ENCODE measurements at regions not wholly inside any gene's neighbourhood (a gene's known extent, or its start where the extent isn't known, plus 50 kb on each side); places are given as distances from the start of the nearest gene placed in this dataset.

DNA sequence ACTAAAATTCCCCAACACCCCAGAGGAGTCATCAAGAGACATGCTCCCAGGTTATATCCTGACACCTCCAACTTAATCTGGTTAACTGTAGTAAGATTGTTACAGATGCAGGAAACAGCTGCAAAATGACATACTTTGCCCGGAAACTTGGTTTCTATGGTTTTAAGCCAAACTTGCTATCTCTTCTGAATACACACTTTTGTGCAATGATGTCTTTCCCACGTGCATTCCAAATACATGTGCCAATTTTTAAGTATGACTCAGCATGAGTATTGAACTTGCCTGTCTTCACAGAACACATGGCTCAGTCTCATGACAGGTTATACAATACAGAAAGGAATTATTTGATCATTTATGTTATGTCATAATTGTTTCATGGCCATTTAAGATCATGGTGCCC, 207.0 kb upstream of the DCBLD2 start:
- no peaks in the 10 kb centered on the region for H3K27me3 ChIP-seq (ENCODE audit: control insufficient read depth, insufficient read depth, low read length)
- ATAC-seq = no peak
- no peak overlapping the region for H3K4me3 ChIP-seq (ENCODE audit: low read length)
- no peak overlapping the region for H3K27ac ChIP-seq (ENCODE audit: low read length)
- Mint-ChIP-seq H3K4me1 (no peaks in the 10 kb centered on the region), H3K4me3 (no peak overlapping the region), H3K27me3 (ENCODE audit: low read depth in 2 of 2) (no peaks in the 10 kb centered on the region), H3K27ac (no peak overlapping the region), H3K9me3 (peaks cover 6 to 11% of the 10 kb centered on the region in 2 donors), H3K36me3 (no peaks in the 10 kb centered on the region)
- WGBS (ENCODE audit: insufficient coverage) = 56% methylated on average over 2 of the region's 2 CpGs
- TF ChIP-seq, protein P1, sequence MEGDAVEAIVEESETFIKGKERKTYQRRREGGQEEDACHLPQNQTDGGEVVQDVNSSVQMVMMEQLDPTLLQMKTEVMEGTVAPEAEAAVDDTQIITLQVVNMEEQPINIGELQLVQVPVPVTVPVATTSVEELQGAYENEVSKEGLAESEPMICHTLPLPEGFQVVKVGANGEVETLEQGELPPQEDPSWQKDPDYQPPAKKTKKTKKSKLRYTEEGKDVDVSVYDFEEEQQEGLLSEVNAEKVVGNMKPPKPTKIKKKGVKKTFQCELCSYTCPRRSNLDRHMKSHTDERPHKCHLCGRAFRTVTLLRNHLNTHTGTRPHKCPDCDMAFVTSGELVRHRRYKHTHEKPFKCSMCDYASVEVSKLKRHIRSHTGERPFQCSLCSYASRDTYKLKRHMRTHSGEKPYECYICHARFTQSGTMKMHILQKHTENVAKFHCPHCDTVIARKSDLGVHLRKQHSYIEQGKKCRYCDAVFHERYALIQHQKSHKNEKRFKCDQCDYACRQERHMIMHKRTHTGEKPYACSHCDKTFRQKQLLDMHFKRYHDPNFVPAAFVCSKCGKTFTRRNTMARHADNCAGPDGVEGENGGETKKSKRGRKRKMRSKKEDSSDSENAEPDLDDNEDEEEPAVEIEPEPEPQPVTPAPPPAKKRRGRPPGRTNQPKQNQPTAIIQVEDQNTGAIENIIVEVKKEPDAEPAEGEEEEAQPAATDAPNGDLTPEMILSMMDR (IDR thresholded peaks at IDR 0.05) = no peak
- no peaks in the 10 kb centered on the region for H3K4me1 ChIP-seq (ENCODE audit: control insufficient read depth, insufficient read depth, low read length)
- no peak for DNase-seq
- intact Hi-C loops (cut with micrococcal nuclease) = no loop called here
- H3K9me3 ChIP-seq (ENCODE audit: control insufficient read depth, insufficient read depth, low read length) = no peaks in the 10 kb centered on the region
- H3K36me3 ChIP-seq (ENCODE audit: control insufficient read depth, insufficient read depth, low read length) = no peaks in the 10 kb centered on the region

DNA sequence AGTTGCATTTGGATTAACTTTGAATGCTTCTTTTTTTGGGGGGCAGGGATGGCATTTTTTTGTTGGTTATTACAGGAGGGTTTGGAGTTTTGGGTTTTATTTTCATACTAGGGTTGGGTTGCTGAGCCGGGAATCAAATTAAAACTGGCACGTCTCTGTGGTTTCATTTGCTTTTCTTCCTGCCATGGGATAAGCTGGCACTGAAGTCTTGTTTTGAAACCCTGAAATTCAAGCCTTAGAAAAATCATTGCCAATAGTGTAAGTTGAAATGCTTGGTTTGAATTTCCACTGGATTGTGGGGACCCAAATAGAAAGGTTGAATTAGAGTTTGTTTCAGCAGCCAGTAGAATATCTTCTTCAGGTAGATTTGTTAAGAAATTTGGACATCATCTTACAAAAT, 193.1 kb upstream of the DCBLD2 start:
- no peak overlapping the region for H3K27ac Mint-ChIP-seq
- intact Hi-C loops (cut with micrococcal nuclease) = no loop called here

DNA sequence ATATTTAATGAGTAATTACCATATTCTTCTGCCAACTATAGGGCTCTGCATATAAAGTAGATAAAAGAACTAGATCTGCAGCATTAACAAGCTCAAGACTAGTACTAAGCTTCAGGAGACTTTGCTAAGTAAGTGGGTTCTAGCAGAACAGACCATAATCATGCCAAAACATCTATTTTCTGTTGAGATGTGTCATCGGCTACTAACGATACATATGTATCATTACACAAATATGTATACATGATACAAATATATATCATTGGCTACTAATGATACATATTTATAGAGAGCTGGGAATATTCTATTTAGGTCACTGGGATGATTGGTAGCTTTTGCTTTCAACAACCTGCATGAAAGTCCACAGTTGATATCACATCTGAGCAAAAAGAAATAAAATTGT, 185.8 kb upstream of the DCBLD2 start:
- no peaks in the 10 kb centered on the region for H3K27me3 ChIP-seq (ENCODE audit: control insufficient read depth, insufficient read depth, low read length)
- no peaks in the 10 kb centered on the region for H3K9me3 ChIP-seq (ENCODE audit: control insufficient read depth, insufficient read depth, low read length)
- no peak overlapping the region for H3K27ac ChIP-seq (ENCODE audit: low read length)
- H3K4me1 ChIP-seq (ENCODE audit: control insufficient read depth, insufficient read depth, low read length) = no peaks in the 10 kb centered on the region
- ATAC-seq (no peak), DNase-seq (no peak)
- H3K4me3 Mint-ChIP-seq = no peak overlapping the region
- H3K9me3 Mint-ChIP-seq = peaks cover 0 to 5% of the 10 kb centered on the region in 2 donors
- H3K36me3 Mint-ChIP-seq = no peaks in the 10 kb centered on the region
- H3K36me3 ChIP-seq (ENCODE audit: control insufficient read depth, insufficient read depth, low read length) = no peaks in the 10 kb centered on the region
- no peaks in the 10 kb centered on the region for H3K27me3 Mint-ChIP-seq (ENCODE audit: low read depth in 2 of 2)
- intact Hi-C loops (cut with micrococcal nuclease) = no loop called here
- no peak overlapping the region for H3K4me3 ChIP-seq (ENCODE audit: low read length)
- H3K4me1 Mint-ChIP-seq = no peaks in the 10 kb centered on the region
- TF ChIP-seq, protein P1 (IDR thresholded peaks at IDR 0.05) = no peak
- no CpG with 5 or more reads among the region's 2 CpGs for WGBS (ENCODE audit: insufficient coverage)
- H3K27ac Mint-ChIP-seq = no peak overlapping the region

More for the DNA sequence above, 193.1 kb upstream of the DCBLD2 start:
- H3K4me1 ChIP-seq (ENCODE audit: control insufficient read depth, insufficient read depth, low read length) = no peaks in the 10 kb centered on the region
- Mint-ChIP-seq H3K4me1 (no peaks in the 10 kb centered on the region), H3K4me3 (no peak overlapping the region), H3K36me3 (no peaks in the 10 kb centered on the region), H3K27me3 (ENCODE audit: low read depth in 2 of 2) (no peaks in the 10 kb centered on the region), H3K9me3 (peaks cover 0 to 4% of the 10 kb centered on the region in 2 donors)
- H3K36me3 ChIP-seq (ENCODE audit: control insufficient read depth, insufficient read depth, low read length) = no peaks in the 10 kb centered on the region
- H3K27ac ChIP-seq (ENCODE audit: low read length) = no peak overlapping the region
- TF ChIP-seq, protein P1 (IDR thresholded peaks at IDR 0.05) = no peak
- WGBS (ENCODE audit: insufficient coverage) = 86% methylated on average over 2 of the region's 2 CpGs
- ATAC-seq (no peak), DNase-seq (no peak)
- no peaks in the 10 kb centered on the region for H3K9me3 ChIP-seq (ENCODE audit: control insufficient read depth, insufficient read depth, low read length)
- H3K27me3 ChIP-seq (ENCODE audit: control insufficient read depth, insufficient read depth, low read length) = no peaks in the 10 kb centered on the region
- H3K4me3 ChIP-seq (ENCODE audit: low read length) = no peak overlapping the region

DNA sequence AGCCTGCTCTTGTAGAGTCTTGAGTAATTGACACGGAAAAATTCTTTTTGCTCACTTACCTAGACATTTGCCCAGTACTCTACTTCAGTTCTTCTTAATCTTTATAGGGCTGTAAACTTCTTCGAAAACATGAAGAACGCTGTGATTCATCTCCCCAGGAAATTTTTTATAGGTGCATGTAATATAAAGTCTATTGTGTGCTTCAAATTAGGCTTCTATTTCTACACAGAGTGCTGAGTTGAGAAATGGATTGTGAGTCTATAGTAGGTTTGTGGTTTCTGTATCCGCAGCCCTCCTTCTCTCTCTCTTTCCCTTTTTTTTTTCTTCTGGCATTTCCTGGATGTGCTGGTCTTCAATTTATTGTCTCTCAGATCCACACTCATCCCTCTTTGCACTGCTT, 183.3 kb upstream of the DCBLD2 start:
- intact Hi-C loops (cut with micrococcal nuclease) = no loop called here
- Histone ChIP-seq H3K27ac (ENCODE audit: low read length) (no peak overlapping the region), H3K36me3 (ENCODE audit: control insufficient read depth, insufficient read depth, low read length) (no peaks in the 10 kb centered on the region), H3K9me3 (ENCODE audit: control insufficient read depth, insufficient read depth, low read length) (no peaks in the 10 kb centered on the region), H3K27me3 (ENCODE audit: control insufficient read depth, insufficient read depth, low read length) (no peaks in the 10 kb centered on the region), H3K4me1 (ENCODE audit: control insufficient read depth, insufficient read depth, low read length) (no peaks in the 10 kb centered on the region), H3K4me3 (ENCODE audit: low read length) (no peak overlapping the region)
- no peak overlapping the region for H3K27ac Mint-ChIP-seq
- ATAC-seq = no peak
- TF ChIP-seq, protein P1 (IDR thresholded peaks at IDR 0.05) = no peak
- 60% methylated on average over 2 of the region's 4 CpGs for WGBS (ENCODE audit: insufficient coverage)
- DNase-seq = no peak
- H3K9me3 Mint-ChIP-seq = peaks cover 0 to 6% of the 10 kb centered on the region in 2 donors
- H3K36me3 Mint-ChIP-seq = no peaks in the 10 kb centered on the region
- H3K4me3 Mint-ChIP-seq = no peak overlapping the region
- no peaks in the 10 kb centered on the region for H3K4me1 Mint-ChIP-seq
- no peaks in the 10 kb centered on the region for H3K27me3 Mint-ChIP-seq (ENCODE audit: low read depth in 2 of 2)

All from natural killer cell (primary cell).